Peyer's patch (tissue), 4 donors: ENCODE measurements at regions not wholly inside any gene's neighbourhood (a gene's known extent, or its start where the extent isn't known, plus 50 kb on each side); places are given as distances from the start of the nearest gene placed in this dataset.
A peak's percentile ranks its signal among the peaks of the same experiment; 100 is the strongest.

Experiments
- DNase-seq, 3 donors: peaks; one replicate each; pipeline ENCODE4 v3.0.0-alpha.2; 2017 to 2019
- H3K27ac ChIP-seq, 4 donors: fragments of 200-600 bp; sonication (generic); one replicate each; pipeline ENCODE4 v1.5.1; 2016 to 2019
- H3K27me3 ChIP-seq, 2 donors: fragments of 200-600 bp; sonication (generic); one replicate each; pipeline ENCODE4 v1.5.1; 2019
- H3K36me3 ChIP-seq, 3 donors: fragments of 200-600 bp; sonication (generic); one replicate each; pipeline ENCODE4 v1.5.1; 2016 to 2019
- H3K4me1 ChIP-seq, 4 donors: fragments of 200-600 bp; sonication (generic); one replicate each; pipeline ENCODE4 v1.5.1; 2016 to 2019
- H3K4me3 ChIP-seq, 4 donors: fragments of 200-600 bp; sonication (generic); 1 replicate in 3 of 4; 2 replicates in 1 of 4; pipeline ENCODE4 v1.5.1; 2016 to 2019; ENCODE audit warnings: mild to moderate bottlenecking in 1 of 4
- H3K9me3 ChIP-seq, 4 donors: fragments of 200-600 bp; sonication (generic); one replicate each; pipeline ENCODE4 v1.5.1; 2016 to 2019; ENCODE audit warnings: mild to moderate bottlenecking in 1 of 4
- POLR2A ChIP-seq, 2 donors: fragments of 450-650 bp; IDR thresholded peaks; one replicate each; pipeline ENCODE4 v1.5.1; 2017; ENCODE audit warnings: antibody characterized with exemption in 2 of 2, mild to moderate bottlenecking in 2 of 2, moderate library complexity in 2 of 2
- TF ChIP-seq, protein P1 (sequence below), 6 experiments: fragments of 450-650 bp in 4 of 6; fragments of 200-600 bp in 2 of 6; sonication (generic) in 1 of 6; IDR thresholded peaks; one replicate each; pipeline ENCODE4 v1.5.1; 2017 to 2019; ENCODE audit warnings: antibody characterized with exemption in 6 of 6, mild to moderate bottlenecking in 3 of 6, moderate library complexity in 1 of 6

DNA sequence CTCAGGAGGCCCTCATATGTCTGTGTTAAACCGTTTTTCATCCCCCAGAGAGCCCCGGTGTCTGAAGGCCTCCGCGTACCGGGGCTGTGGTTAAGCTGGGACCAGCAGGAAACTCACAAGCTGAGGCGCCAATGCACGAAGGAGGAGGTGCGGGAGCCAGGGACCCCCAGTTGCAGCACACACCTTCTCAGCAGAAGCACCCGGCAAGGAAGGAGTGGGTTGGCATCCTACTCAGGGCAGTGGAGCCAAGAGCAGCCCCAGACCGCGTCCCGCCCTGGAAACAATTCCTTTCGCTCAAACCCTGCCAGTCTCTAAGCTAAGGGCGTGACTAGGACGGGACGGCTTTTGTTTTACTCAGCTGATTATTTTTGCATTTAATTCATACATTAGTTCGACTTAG lies 726.9 kb downstream of the BRD1 start:
- Histone ChIP-seq H3K4me1 (no peaks in the 10 kb centered on the region), H3K36me3 (no peaks in the 10 kb centered on the region), H3K9me3 (no peaks in the 10 kb centered on the region), H3K4me3 (no peak overlapping the region), H3K27me3 (no peaks in the 10 kb centered on the region), H3K27ac (no peak overlapping the region)
- peak in 1 of 3 donors; percentile 8 for DNase-seq
- TF ChIP-seq, protein P1, sequence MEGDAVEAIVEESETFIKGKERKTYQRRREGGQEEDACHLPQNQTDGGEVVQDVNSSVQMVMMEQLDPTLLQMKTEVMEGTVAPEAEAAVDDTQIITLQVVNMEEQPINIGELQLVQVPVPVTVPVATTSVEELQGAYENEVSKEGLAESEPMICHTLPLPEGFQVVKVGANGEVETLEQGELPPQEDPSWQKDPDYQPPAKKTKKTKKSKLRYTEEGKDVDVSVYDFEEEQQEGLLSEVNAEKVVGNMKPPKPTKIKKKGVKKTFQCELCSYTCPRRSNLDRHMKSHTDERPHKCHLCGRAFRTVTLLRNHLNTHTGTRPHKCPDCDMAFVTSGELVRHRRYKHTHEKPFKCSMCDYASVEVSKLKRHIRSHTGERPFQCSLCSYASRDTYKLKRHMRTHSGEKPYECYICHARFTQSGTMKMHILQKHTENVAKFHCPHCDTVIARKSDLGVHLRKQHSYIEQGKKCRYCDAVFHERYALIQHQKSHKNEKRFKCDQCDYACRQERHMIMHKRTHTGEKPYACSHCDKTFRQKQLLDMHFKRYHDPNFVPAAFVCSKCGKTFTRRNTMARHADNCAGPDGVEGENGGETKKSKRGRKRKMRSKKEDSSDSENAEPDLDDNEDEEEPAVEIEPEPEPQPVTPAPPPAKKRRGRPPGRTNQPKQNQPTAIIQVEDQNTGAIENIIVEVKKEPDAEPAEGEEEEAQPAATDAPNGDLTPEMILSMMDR (IDR thresholded peaks at IDR 0.05), result no peak
- TF ChIP-seq POLR2A (IDR thresholded peaks at IDR 0.05), result no peak

DNA sequence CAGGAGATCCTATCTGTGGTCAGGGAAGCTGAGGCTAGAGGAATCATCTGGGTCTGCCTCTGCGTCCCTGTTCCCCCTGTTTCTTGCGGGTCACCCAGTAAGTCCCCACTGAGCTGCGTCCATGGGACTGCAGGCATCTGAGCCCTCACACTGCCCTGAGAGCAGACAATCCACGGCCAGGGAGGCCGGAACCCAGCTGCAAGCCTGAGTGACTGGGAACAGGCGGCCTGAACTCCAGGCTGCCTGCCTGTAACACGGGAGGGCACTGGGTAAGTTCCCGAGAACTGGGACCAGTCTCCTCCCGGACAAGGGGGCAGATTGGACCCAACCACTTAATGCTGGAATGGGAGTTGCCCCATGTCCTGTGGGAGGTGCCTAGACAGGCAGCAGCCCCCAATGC lies 727.4 kb downstream of the BRD1 start:
- Histone ChIP-seq H3K27ac (no peak overlapping the region), H3K4me1 (no peaks in the 10 kb centered on the region), H3K36me3 (no peaks in the 10 kb centered on the region), H3K27me3 (no peaks in the 10 kb centered on the region), H3K9me3 (no peaks in the 10 kb centered on the region), H3K4me3 (no peak overlapping the region)
- no peak for TF ChIP-seq POLR2A (IDR thresholded peaks at IDR 0.05)
- TF ChIP-seq, protein P1 (IDR thresholded peaks at IDR 0.05), result no peak
- DNase-seq, result peak in 1 of 3 donors; percentile 24

DNA sequence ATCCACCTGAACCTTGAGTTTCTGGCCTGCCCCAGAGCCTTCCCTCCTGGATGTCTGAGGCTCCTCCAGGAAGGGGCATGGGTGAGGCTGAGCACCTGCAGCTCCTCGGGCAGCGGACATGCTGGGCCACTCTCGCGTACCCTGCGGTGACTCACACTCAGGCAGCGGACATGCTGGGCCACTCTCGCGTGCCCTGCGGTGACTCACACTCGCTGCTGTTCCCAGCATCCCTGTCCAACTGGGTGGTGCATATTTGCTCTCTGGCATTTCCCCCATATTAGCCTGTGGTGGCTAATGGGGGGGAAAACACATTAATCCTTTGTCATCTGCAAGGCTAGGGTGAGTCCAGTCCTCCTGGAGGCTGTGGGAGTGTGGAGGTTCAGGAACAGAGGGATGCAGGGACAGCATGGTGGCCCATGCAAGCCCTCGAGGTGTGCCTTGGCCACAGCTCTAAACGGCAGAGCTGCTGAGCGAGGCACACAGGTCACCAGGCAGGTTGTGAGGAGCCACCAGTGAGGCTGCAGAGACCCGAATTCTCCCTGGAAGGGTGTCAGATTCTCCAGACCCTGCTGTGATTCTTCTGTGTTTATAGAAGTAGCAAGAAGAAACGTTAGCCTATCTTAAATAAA lies 728.1 kb downstream of the BRD1 start:
- Histone ChIP-seq H3K9me3 (no peaks in the 10 kb centered on the region), H3K27ac (no peak overlapping the region), H3K4me1 (no peaks in the 10 kb centered on the region), H3K36me3 (no peaks in the 10 kb centered on the region), H3K4me3 (no peak overlapping the region), H3K27me3 (no peaks in the 10 kb centered on the region)
- TF ChIP-seq POLR2A (IDR thresholded peaks at IDR 0.05), result no peak
- TF ChIP-seq, protein P1 (IDR thresholded peaks at IDR 0.05), result no peak
- DNase-seq, result peak in 1 of 3 donors; percentile 22

- TF ChIP-seq POLR2A (IDR thresholded peaks at IDR 0.05), result no peak
- TF ChIP-seq, protein P1 (IDR thresholded peaks at IDR 0.05), result no peak
- no peaks in the 10 kb centered on the region for H3K27me3 ChIP-seq
- no peak for DNase-seq
- no peak overlapping the region for H3K27ac ChIP-seq
- H3K4me1 ChIP-seq, result no peaks in the 10 kb centered on the region
- H3K9me3 ChIP-seq, result no peaks in the 10 kb centered on the region
- H3K4me3 ChIP-seq, result no peak overlapping the region
- no peaks in the 10 kb centered on the region for H3K36me3 ChIP-seq
Measured at GRCh38 chr22:49099089-49099488, 728.6 kb downstream of the BRD1 start.

GRCh38 chr22:49097966-49098365 lies 729.7 kb downstream of the BRD1 start:
- TF ChIP-seq, protein P1 (IDR thresholded peaks at IDR 0.05), result no peak
- no peak for TF ChIP-seq POLR2A (IDR thresholded peaks at IDR 0.05)
- H3K4me3 ChIP-seq, result no peak overlapping the region
- no peaks in the 10 kb centered on the region for H3K4me1 ChIP-seq
- no peaks in the 10 kb centered on the region for H3K27me3 ChIP-seq
- no peak for DNase-seq
- H3K36me3 ChIP-seq, result no peaks in the 10 kb centered on the region
- H3K9me3 ChIP-seq, result no peaks in the 10 kb centered on the region
- no peak overlapping the region for H3K27ac ChIP-seq
